GM12878 (cell line): ENCODE measurements at regions not wholly inside any gene's neighbourhood (a gene's known extent, or its start where the extent isn't known, plus 50 kb on each side); places are given as distances from the start of the nearest gene placed in this dataset.

ENCODE experiments used
- ASH2L ChIP-seq: fragments of 300-600, 200-600 bp; sonication (generic); IDR thresholded peaks from 2 replicates; pipeline ENCODE4 v1.6.1; 2017; ENCODE audit warnings: low read depth, mild to moderate bottlenecking, borderline replicate concordance
- CREB1 ChIP-seq: IDR thresholded peaks from 2 replicates; pipeline ENCODE4 v1.6.1; 2012; ENCODE audit warnings: low read depth, mild to moderate bottlenecking, inconsistent platforms
- HCFC1 ChIP-seq: fragments of 150-350 bp; IDR thresholded peaks from 2 replicates; pipeline ENCODE4 v1.6.1; 2014; ENCODE audit warnings: low read length
- PAX5 ChIP-seq: IDR thresholded peaks from 2 replicates; pipeline ENCODE4 v1.6.1; 2011; ENCODE audit warnings: low read depth, low read length, borderline replicate concordance
- POLR2A ChIP-seq: IDR thresholded peaks from 2 replicates; pipeline ENCODE4 v1.6.1; 2011; ENCODE audit warnings: low read depth, mild to moderate bottlenecking, low read length
- RAD21 ChIP-seq: IDR thresholded peaks from 2 replicates; pipeline ENCODE4 v1.6.1; 2011; ENCODE audit warnings: mild to moderate bottlenecking, low read depth, low read length, moderate library complexity; ENCODE audit not compliant: insufficient read depth
- STAT1 ChIP-seq: fragments of 450-650 bp; conservative IDR thresholded peaks from 2 replicates; pipeline ENCODE4 v1.6.1; 2014; ENCODE audit warnings: antibody characterized with exemption, mild to moderate bottlenecking
- TF ChIP-seq, protein P1 (sequence below): fragments of 450-650 bp; IDR thresholded peaks from 2 replicates; pipeline ENCODE4 v1.6.1; 2018; ENCODE audit warnings: mild to moderate bottlenecking, low read depth, moderate library complexity; ENCODE audit not compliant: partially characterized antibody
- TF ChIP-seq, protein P2 (sequence below), 3 experiments: IDR thresholded peaks in 2 of 3; conservative IDR thresholded peaks in 1 of 3; 2 replicates each; pipeline ENCODE4 v1.5.1; 2011; ENCODE audit warnings: low read depth in 3 of 3, low read length in 3 of 3, mild to moderate bottlenecking in 3 of 3, control low read depth in 2 of 3, moderate library complexity in 2 of 3, inconsistent platforms in 1 of 3, mixed read lengths in 1 of 3; ENCODE audit not compliant: control insufficient read depth in 2 of 3, insufficient read depth in 1 of 3; ENCODE audit errors: extremely low read depth in 1 of 3
- TF ChIP-seq, protein P3 (sequence below): fragments of 450-650 bp; IDR thresholded peaks from 2 replicates; pipeline ENCODE4 v1.6.1; 2017; ENCODE audit warnings: mild to moderate bottlenecking

DNA sequence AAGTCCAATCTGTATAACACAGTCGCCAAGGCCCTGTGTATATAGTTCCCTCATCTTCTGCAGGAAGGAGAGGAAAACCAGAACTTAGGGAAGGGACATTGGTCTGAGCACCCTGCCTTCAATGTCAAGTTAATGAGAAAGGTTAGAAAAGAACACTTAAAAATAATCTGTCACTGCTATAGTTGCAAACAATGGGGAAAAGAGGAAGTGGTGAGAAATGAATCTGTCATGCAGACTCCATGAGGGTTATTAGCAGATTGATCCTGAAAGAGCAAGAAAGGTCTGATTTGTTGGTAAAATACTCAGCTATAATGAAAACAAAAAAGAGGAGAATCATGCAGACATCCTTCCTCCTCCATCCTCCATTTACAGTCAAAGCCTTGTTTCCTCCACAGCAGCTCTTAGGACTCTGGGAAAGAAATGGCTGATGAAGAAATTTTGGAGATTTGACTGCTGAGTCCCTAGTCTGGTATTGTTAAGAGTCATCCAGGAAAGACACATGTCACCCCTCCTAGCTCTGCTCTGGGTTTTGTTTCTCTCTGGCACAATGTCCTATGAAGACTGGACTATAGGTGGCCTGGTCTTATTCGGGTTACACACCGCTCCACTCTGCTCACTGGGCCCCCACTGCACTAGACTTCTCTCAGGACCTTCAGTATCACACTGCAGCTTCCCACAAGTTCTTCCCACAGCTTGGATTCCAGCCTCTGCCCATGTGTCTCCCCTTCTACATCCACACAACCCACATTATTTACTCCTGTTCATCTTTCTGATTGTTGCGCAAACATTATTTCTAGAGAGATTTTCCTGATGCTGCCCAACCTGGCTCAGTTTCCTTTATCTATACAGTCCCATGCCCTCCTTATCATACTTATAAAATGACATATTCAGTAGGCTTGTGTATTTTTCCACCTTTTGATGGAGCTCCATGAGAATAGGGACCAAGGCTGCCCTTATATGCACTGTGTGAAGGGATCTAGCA, 56.5 kb upstream of the XYLT1 start:
- TF ChIP-seq, protein P1, sequence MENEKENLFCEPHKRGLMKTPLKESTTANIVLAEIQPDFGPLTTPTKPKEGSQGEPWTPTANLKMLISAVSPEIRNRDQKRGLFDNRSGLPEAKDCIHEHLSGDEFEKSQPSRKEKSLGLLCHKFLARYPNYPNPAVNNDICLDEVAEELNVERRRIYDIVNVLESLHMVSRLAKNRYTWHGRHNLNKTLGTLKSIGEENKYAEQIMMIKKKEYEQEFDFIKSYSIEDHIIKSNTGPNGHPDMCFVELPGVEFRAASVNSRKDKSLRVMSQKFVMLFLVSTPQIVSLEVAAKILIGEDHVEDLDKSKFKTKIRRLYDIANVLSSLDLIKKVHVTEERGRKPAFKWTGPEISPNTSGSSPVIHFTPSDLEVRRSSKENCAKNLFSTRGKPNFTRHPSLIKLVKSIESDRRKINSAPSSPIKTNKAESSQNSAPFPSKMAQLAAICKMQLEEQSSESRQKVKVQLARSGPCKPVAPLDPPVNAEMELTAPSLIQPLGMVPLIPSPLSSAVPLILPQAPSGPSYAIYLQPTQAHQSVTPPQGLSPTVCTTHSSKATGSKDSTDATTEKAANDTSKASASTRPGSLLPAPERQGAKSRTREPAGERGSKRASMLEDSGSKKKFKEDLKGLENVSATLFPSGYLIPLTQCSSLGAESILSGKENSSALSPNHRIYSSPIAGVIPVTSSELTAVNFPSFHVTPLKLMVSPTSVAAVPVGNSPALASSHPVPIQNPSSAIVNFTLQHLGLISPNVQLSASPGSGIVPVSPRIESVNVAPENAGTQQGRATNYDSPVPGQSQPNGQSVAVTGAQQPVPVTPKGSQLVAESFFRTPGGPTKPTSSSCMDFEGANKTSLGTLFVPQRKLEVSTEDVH = no peak
- no peak for TF ChIP-seq POLR2A
- no peak for TF ChIP-seq RAD21
- TF ChIP-seq, protein P2, sequence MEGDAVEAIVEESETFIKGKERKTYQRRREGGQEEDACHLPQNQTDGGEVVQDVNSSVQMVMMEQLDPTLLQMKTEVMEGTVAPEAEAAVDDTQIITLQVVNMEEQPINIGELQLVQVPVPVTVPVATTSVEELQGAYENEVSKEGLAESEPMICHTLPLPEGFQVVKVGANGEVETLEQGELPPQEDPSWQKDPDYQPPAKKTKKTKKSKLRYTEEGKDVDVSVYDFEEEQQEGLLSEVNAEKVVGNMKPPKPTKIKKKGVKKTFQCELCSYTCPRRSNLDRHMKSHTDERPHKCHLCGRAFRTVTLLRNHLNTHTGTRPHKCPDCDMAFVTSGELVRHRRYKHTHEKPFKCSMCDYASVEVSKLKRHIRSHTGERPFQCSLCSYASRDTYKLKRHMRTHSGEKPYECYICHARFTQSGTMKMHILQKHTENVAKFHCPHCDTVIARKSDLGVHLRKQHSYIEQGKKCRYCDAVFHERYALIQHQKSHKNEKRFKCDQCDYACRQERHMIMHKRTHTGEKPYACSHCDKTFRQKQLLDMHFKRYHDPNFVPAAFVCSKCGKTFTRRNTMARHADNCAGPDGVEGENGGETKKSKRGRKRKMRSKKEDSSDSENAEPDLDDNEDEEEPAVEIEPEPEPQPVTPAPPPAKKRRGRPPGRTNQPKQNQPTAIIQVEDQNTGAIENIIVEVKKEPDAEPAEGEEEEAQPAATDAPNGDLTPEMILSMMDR (IDR thresholded peaks at IDR 0.05 in 2 of 3, conservative IDR thresholded peaks at IDR 0.05 in 1 of 3; ENCODE audit: control insufficient read depth in 2 of 3, extremely low read depth in 1 of 3, insufficient read depth in 1 of 3, low read depth in 3 of 3, low read length in 3 of 3) = no peak
- TF ChIP-seq ASH2L = no peak
- no peak for TF ChIP-seq HCFC1
- no peak for TF ChIP-seq PAX5
- no peak for TF ChIP-seq CREB1
- TF ChIP-seq, protein P3, sequence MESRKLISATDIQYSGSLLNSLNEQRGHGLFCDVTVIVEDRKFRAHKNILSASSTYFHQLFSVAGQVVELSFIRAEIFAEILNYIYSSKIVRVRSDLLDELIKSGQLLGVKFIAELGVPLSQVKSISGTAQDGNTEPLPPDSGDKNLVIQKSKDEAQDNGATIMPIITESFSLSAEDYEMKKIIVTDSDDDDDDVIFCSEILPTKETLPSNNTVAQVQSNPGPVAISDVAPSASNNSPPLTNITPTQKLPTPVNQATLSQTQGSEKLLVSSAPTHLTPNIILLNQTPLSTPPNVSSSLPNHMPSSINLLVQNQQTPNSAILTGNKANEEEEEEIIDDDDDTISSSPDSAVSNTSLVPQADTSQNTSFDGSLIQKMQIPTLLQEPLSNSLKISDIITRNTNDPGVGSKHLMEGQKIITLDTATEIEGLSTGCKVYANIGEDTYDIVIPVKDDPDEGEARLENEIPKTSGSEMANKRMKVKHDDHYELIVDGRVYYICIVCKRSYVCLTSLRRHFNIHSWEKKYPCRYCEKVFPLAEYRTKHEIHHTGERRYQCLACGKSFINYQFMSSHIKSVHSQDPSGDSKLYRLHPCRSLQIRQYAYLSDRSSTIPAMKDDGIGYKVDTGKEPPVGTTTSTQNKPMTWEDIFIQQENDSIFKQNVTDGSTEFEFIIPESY = no peak
- TF ChIP-seq STAT1 = no peak
